ENCODE measurements at regions not wholly inside any gene's neighbourhood (a gene's known extent, or its start where the extent isn't known, plus 50 kb on each side); places are given as distances from the start of the nearest gene placed in this dataset.

DNA sequence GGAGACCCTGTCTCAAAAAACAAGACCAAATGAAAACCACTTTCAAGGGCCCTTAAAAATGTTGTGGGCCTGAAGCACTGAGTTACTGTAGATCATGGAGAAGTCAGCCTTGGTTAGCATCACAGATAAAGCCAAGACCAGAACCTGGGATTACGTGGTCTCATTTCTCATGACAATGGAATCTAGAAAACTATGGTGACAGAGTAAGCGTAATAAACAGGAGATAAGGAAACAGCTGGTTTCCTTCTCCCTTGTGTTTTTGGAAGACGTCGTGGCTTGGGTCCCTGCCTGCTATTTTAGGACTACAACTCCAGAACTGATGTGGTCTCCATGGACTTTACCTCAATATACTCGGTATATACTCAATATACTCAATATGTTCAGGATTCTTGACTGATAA lies 180.7 kb upstream of the ZFHX3 start:
- intact Hi-C loops (cut with micrococcal nuclease; ENCODE audit: unreplicated experiment) (no loop called here), in situ Hi-C loops (cut with MboI) (no loop called here)
- H2AFZ ChIP-seq (ENCODE audit: control insufficient read depth, low read depth, low read length), result no peak overlapping the region
- RAD21 ChIA-PET (ENCODE audit: unreplicated experiment), result no interaction called here
- CTCF ChIA-PET, result no interaction called here
- no peak for ATAC-seq
- H3K4me3 ChIP-seq, result no peak overlapping the region
- TF ChIP-seq SREBF1 (IDR thresholded peaks at IDR 0.05; ENCODE audit: low read length) (no peak), POLR2A (IDR thresholded peaks at IDR 0.05; ENCODE audit: low read depth, low read length) (no peak), CBX3 (IDR thresholded peaks at IDR 0.05; ENCODE audit: borderline replicate concordance, low read depth) (no peak), CEBPB (IDR thresholded peaks at IDR 0.05; ENCODE audit: borderline replicate concordance in 1 of 2, low read depth in 2 of 2, low read length in 2 of 2) (no peak), NFYB (IDR thresholded peaks at IDR 0.05; ENCODE audit: insufficient read depth, low read depth, low read length) (no peak), EED (IDR thresholded peaks at IDR 0.05; ENCODE audit: low read depth) (no peak), SMARCA5 (IDR thresholded peaks at IDR 0.05) (no peak), ZBTB11 (CRISPR knock-in tag; IDR thresholded peaks at IDR 0.05) (no peak), ATF7 (IDR thresholded peaks at IDR 0.05; ENCODE audit: low read depth) (no peak), RFX5 (IDR thresholded peaks at IDR 0.05; ENCODE audit: low read depth, low read length) (no peak), KAT2A (conservative IDR thresholded peaks at IDR 0.05; ENCODE audit: control insufficient read depth, low read depth, low read length) (no peak), SMAD1 (IDR thresholded peaks at IDR 0.05; ENCODE audit: low read depth, partially characterized antibody) (no peak), IKZF1 (conservative IDR thresholded peaks at IDR 0.05) (no peak), FOS (IDR thresholded peaks at IDR 0.05; ENCODE audit: borderline replicate concordance, extremely low read depth, insufficient read length) (no peak), NFIC (IDR thresholded peaks at IDR 0.05; ENCODE audit: low read depth, low read length) (no peak), BRCA1 (IDR thresholded peaks at IDR 0.05; ENCODE audit: low read depth, low read length) (no peak)
- TF ChIP-seq, protein P1, sequence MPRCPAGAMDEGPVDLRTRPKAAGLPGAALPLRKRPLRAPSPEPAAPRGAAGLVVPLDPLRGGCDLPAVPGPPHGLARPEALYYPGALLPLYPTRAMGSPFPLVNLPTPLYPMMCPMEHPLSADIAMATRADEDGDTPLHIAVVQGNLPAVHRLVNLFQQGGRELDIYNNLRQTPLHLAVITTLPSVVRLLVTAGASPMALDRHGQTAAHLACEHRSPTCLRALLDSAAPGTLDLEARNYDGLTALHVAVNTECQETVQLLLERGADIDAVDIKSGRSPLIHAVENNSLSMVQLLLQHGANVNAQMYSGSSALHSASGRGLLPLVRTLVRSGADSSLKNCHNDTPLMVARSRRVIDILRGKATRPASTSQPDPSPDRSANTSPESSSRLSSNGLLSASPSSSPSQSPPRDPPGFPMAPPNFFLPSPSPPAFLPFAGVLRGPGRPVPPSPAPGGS (IDR thresholded peaks at IDR 0.05; ENCODE audit: borderline replicate concordance, insufficient read depth, low read depth, low read length, poor library complexity, severe bottlenecking), result no peak
- POLR2A ChIA-PET, result no interaction called here
- H3K27ac ChIP-seq (ENCODE audit: control insufficient read depth, insufficient read depth), result no peak overlapping the region
- no peaks in the 10 kb centered on the region for H3K79me2 ChIP-seq (ENCODE audit: control insufficient read depth, insufficient read depth, low read length)
- no peaks in the 10 kb centered on the region for H3K4me1 ChIP-seq (ENCODE audit: control insufficient read depth, insufficient read depth, low read length)
- SMC1A ChIA-PET (ENCODE audit: uncharacterized antibody, unreplicated experiment), result no interaction called here
- H4K20me1 ChIP-seq (ENCODE audit: control insufficient read depth, insufficient read depth), result no peaks in the 10 kb centered on the region
- no peak for FAIRE-seq
- no peak overlapping the region for H3K9ac ChIP-seq (ENCODE audit: control insufficient read depth, insufficient read depth, low read length)
- H3K36me3 ChIP-seq (ENCODE audit: control insufficient read depth in 2 of 2, insufficient read depth in 2 of 2, low read length in 1 of 2), result no peaks in the 10 kb centered on the region
- no peak for DNase-seq (ENCODE audit: low read depth, low spot score)
- no peak overlapping the region for H3K4me2 ChIP-seq (ENCODE audit: control insufficient read depth, insufficient read depth)
- BruUV-seq (replicated peaks), result no TSS peak
- 20% methylated on average over 5 of the region's 5 CpGs for WGBS (ENCODE audit: insufficient coverage, insufficient replicate concordance, low lambda C conversion rate, missing lambda C conversion rate)
- no peaks in the 10 kb centered on the region for H3K27me3 ChIP-seq (replicated peaks in 1 of 2; ENCODE audit: control insufficient read depth in 2 of 2, insufficient read depth in 2 of 2, low read length in 1 of 2)
- H3K9me3 ChIP-seq (replicated peaks; ENCODE audit: control insufficient read depth, insufficient read depth, low read length), result no peaks in the 10 kb centered on the region
